Right lobe of liver (tissue), 4 donors: ENCODE measurements at regions not wholly inside any gene's neighbourhood (a gene's known extent, or its start where the extent isn't known, plus 50 kb on each side); places are given as distances from the start of the nearest gene placed in this dataset.

ENCODE experiments used
- POLR2A ChIP-seq: fragments of 450-650 bp; IDR thresholded peaks from one replicate; pipeline ENCODE4 v1.6.1; 2017; ENCODE audit warnings: antibody characterized with exemption, mild to moderate bottlenecking
- TF ChIP-seq, protein P1 (sequence below), 4 donors: fragments of 200-600 bp in 3 of 4; fragments of 450-650 bp in 1 of 4; IDR thresholded peaks; one replicate each; pipeline versions ENCODE4 v1.5.1 to v1.8.0; 2016 to 2022; ENCODE audit warnings: antibody characterized with exemption in 4 of 4, mild to moderate bottlenecking in 2 of 4
- donor health status: DM: no; HTN: no; CAD: no.
- donor health status: DM: no; HTN: no; CAD: no.
- donor health status: DM: no; HTN: yes; CAD: no.

GRCh38 chr11:101292661-101293240 is 163.1 kb upstream of the PGR start:
- TF ChIP-seq, protein P1, sequence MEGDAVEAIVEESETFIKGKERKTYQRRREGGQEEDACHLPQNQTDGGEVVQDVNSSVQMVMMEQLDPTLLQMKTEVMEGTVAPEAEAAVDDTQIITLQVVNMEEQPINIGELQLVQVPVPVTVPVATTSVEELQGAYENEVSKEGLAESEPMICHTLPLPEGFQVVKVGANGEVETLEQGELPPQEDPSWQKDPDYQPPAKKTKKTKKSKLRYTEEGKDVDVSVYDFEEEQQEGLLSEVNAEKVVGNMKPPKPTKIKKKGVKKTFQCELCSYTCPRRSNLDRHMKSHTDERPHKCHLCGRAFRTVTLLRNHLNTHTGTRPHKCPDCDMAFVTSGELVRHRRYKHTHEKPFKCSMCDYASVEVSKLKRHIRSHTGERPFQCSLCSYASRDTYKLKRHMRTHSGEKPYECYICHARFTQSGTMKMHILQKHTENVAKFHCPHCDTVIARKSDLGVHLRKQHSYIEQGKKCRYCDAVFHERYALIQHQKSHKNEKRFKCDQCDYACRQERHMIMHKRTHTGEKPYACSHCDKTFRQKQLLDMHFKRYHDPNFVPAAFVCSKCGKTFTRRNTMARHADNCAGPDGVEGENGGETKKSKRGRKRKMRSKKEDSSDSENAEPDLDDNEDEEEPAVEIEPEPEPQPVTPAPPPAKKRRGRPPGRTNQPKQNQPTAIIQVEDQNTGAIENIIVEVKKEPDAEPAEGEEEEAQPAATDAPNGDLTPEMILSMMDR (IDR thresholded peaks at IDR 0.05) = no peak
- TF ChIP-seq POLR2A = no peak
